ENCODE measurements at regions not wholly inside any gene's neighbourhood (a gene's known extent, or its start where the extent isn't known, plus 50 kb on each side); places are given as distances from the start of the nearest gene placed in this dataset.

DNA sequence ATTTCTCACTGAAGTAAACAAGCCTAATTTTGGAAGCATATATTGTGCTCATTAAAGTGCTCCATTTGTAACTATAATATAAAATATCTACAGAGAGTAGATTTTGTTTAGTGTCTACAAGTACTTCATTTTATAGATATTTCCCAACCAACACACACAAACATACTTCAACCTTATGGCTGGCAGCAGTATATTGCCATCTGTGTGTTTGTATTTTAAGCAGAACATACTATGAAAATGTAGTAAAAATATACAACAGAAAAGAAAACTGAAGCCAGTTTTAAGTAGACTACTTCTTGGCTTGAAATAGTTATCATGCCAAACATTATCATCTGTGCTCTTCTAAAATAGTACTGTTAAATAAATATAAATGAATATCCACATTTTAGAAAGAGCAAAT is 821.9 kb downstream of the DACH1 start:
- Histone ChIP-seq H3K27me3 (no peaks in the 10 kb centered on the region), H3K9me3 (no peaks in the 10 kb centered on the region), H3K4me3 (no peak overlapping the region), H3K27ac (no peak overlapping the region), H3K4me1 (no peaks in the 10 kb centered on the region), H3K36me3 (replicated peaks in 1 of 2; ENCODE audit: insufficient read depth in 1 of 2, low read depth in 2 of 2) (no peaks in the 10 kb centered on the region)
- intact Hi-C loops (cut with DNase I): no loop called here
- no peak for TF ChIP-seq POLR2A (IDR thresholded peaks at IDR 0.05)
- TF ChIP-seq, protein P1, sequence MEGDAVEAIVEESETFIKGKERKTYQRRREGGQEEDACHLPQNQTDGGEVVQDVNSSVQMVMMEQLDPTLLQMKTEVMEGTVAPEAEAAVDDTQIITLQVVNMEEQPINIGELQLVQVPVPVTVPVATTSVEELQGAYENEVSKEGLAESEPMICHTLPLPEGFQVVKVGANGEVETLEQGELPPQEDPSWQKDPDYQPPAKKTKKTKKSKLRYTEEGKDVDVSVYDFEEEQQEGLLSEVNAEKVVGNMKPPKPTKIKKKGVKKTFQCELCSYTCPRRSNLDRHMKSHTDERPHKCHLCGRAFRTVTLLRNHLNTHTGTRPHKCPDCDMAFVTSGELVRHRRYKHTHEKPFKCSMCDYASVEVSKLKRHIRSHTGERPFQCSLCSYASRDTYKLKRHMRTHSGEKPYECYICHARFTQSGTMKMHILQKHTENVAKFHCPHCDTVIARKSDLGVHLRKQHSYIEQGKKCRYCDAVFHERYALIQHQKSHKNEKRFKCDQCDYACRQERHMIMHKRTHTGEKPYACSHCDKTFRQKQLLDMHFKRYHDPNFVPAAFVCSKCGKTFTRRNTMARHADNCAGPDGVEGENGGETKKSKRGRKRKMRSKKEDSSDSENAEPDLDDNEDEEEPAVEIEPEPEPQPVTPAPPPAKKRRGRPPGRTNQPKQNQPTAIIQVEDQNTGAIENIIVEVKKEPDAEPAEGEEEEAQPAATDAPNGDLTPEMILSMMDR (IDR thresholded peaks at IDR 0.05): no peak
- DNase-seq: no peak
- no peak for ATAC-seq

DNA sequence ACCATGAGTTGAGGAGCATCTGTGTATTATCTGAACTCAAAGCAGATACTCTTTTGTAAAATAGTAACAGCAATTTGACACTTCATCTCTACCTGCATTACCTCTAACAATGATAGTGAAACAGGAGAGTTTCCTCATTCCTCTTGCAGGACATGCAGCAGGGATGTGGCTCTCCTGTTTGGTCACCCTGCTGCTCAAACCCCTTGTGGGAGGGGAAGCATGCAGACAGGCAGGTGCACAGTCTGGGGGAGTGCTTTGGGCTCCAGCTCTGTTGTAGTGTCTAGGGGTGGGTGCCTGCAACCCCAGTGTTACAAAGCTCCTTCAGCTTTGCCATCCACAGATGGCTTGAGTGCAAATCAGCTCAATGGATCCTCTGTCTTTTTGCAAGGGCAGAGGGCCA is 827.6 kb downstream of the DACH1 start:
- Histone ChIP-seq H3K27me3 (no peaks in the 10 kb centered on the region), H3K36me3 (replicated peaks in 1 of 2; ENCODE audit: insufficient read depth in 1 of 2, low read depth in 2 of 2) (no peaks in the 10 kb centered on the region), H3K4me3 (no peak overlapping the region), H3K27ac (no peak overlapping the region), H3K9me3 (no peaks in the 10 kb centered on the region), H3K4me1 (no peaks in the 10 kb centered on the region)
- TF ChIP-seq POLR2A (IDR thresholded peaks at IDR 0.05): no peak
- DNase-seq: no peak
- no peak for ATAC-seq
- intact Hi-C loops (cut with DNase I): no loop called here

DNA sequence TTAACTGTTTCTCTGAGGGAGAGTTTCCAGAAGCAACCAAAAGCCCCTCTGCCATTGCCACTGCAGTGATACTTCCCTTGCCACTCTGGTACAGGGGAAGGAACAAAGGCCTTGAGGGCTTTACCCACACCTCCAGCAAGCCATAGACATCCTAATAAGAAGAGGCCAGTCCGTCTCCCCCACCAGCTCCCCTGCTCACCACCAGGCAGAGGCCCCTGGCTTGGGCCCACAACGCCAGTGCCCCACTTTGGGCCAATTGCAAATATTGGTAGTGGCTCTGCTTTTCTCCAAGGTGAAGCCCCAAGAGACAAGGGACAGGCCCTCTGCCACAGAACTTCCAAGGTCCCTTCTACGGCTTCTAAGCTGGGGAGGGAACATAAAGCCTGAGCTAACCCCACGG is 833.0 kb downstream of the DACH1 start:
- TF ChIP-seq, protein P1 (IDR thresholded peaks at IDR 0.05): no peak
- TF ChIP-seq POLR2A (IDR thresholded peaks at IDR 0.05): no peak
- H3K9me3 ChIP-seq: peaks cover 0 to 3% (median 0%) of the 10 kb centered on the region in 3 donors
- H3K36me3 ChIP-seq (replicated peaks in 1 of 2; ENCODE audit: insufficient read depth in 1 of 2, low read depth in 2 of 2): no peaks in the 10 kb centered on the region
- intact Hi-C loops (cut with DNase I): no loop called here
- H3K27me3 ChIP-seq: no peaks in the 10 kb centered on the region
- ATAC-seq: no peak
- no peaks in the 10 kb centered on the region for H3K4me1 ChIP-seq
- WGBS, 2 donors: 69 to 80% methylated on average over 2 to 4 of the region's 4 CpGs
- H3K27ac ChIP-seq: no peak overlapping the region
- DNase-seq: no peak
- no peak overlapping the region for H3K4me3 ChIP-seq

DNA sequence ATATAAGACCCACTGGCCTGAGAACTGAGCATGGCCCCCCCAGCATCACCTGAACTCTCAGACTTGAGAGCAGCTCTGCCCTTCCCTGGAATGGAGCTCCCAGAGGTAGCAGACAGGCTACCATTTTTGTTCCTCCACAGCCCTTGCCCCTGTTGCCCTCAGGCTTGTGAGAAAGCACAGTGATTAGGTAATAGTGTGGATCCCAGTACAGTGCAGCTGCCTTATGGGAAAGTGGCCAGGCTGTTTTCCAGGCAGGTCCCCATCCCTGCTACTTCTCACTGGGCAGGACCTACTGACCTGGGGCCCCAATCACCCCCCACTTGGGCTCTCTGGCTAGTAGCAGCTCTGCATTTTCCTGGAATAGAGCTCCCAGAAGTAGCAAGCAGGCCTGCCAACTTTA is 834.0 kb downstream of the DACH1 start:
- DNase-seq (no peak), ATAC-seq (no peak)
- intact Hi-C loops (cut with DNase I): no loop called here
- H3K9me3 ChIP-seq: peaks cover 0 to 9% (median 0%) of the 10 kb centered on the region in 3 donors
- no peak overlapping the region for H3K27ac ChIP-seq
- TF ChIP-seq POLR2A (IDR thresholded peaks at IDR 0.05): no peak
- TF ChIP-seq, protein P1 (IDR thresholded peaks at IDR 0.05): no peak
- H3K4me1 ChIP-seq: no peaks in the 10 kb centered on the region
- no peak overlapping the region for H3K4me3 ChIP-seq
- H3K27me3 ChIP-seq: no peaks in the 10 kb centered on the region
- H3K36me3 ChIP-seq (replicated peaks in 1 of 2; ENCODE audit: insufficient read depth in 1 of 2, low read depth in 2 of 2): no peaks in the 10 kb centered on the region

DNA sequence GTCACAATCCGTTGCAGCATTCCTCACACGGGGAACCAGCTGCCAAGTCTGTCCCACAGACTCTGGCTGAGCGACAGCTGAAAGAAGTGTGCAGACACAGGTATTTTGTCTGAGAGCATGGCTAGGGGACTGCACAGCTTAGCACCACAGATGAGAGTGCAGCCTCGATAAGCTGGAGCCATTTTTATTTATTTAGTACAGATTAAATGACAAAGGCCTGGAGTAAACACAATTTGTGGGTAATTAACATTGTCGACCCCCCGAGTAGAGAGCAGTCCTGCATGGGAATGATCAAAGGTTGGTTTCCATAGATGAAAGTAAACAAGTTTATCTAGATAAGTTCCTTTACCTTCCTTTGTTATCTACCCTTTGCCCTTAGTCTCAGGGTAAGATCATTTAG is 836.2 kb downstream of the DACH1 start:
- ATAC-seq (no peak), DNase-seq (no peak)
- Histone ChIP-seq H3K9me3 (peaks cover 0 to 9% (median 0%) of the 10 kb centered on the region in 3 donors), H3K27ac (no peak overlapping the region), H3K4me1 (no peaks in the 10 kb centered on the region), H3K27me3 (no peaks in the 10 kb centered on the region), H3K4me3 (no peak overlapping the region), H3K36me3 (replicated peaks in 1 of 2; ENCODE audit: insufficient read depth in 1 of 2, low read depth in 2 of 2) (no peaks in the 10 kb centered on the region)
- intact Hi-C loops (cut with DNase I): no loop called here
- 21 to 22% methylated on average over 6 of the region's 6 CpGs for WGBS, 2 donors
- TF ChIP-seq, protein P1 (IDR thresholded peaks at IDR 0.05): no peak
- TF ChIP-seq POLR2A (IDR thresholded peaks at IDR 0.05): no peak
